Renal cortex interstitium (tissue), 11 donors: ENCODE measurements at regions not wholly inside any gene's neighbourhood (a gene's known extent, or its start where the extent isn't known, plus 50 kb on each side); places are given as distances from the start of the nearest gene placed in this dataset.

Experiments used
- DNase-seq, 11 donors: peaks; one replicate each; pipeline ENCODE4 v3.0.0-alpha.2; 2013; ENCODE audit warnings: low read depth in 9 of 11, low spot score in 4 of 11; ENCODE audit errors: extremely low read depth in 1 of 11

DNA sequence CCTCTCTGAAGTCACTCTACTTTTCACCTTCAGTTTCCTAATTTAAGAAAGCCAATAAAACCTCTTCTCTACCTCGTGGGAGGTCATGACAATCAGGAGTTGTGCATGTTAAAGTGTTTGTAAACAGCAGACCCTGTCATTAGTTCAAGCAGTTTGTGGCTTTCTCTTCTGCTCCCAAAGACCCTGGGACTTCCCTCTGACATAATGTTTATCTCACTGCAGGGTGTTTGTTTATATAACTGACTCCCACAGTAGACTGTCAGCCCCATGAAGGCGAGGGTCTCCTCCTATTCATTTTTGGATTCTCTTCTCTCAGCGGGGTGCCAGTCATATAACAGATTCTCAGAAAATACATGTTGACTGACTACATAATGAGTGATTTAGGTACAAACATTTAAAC, 360.0 kb upstream of the ZNF462 start:
- DNase-seq: no peak

DNA sequence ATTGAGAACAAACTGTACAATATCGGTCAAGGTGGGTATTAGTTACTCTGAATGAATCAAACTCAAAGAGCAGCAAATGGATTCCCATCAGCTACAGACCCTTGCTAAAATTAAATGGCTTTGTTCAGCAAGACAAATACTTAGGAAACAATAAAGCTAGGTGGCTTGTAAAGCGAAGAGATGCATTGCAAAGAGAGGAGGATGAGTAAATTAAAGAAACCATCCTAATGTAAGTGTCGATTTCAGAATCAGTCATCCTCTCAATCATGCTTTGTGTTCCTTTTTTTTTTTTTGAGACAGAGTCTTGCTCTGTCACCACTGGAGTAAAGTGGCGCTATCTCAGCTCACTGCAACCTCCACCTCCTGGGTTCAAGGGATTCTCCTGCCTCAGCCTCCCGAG, 359.2 kb upstream of the ZNF462 start:
- DNase-seq: no peak

DNA sequence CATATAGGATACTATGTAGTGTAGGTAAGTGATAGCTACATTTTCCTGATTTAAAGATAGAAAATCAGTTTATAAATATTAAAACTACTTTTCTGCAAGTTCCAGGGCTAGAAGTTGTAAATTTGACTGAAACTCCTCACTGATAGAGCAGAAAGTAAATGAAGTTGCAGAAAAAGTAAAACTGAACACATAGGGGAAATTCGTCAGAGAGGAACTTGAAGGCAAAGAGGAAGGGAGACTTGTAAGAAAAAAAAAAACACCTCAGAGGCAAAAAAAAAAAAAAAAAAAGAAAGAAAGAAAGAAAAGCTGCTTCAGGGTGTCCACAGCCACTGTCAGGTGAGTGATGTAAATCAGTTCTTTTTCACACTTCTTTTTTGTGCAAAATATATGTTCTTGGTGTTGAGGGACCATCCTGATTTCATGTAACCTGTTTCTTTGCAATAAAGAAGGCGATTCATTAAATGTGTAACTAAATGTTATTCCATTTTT, 336.2 kb upstream of the ZNF462 start:
- no peak for DNase-seq

DNA sequence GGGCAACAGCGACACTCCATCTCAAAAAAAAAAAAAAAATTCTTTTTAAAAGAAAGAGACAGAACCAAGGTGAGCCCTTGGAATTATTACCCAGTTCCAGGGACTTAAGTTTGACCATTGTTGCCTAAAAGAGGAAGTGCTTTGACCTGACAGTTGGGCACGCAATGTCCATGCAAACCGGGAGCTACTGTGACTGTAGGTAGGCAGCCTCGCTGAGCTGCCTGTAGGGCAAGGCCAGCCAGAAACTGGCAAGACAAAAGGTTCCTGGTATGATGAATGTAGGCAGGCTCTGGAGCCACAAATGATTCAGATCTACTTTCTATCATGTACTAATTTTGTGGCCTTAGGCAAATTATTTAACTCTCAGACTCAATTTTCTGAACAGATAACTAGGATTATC, 334.8 kb upstream of the ZNF462 start:
- DNase-seq: no peak

DNA sequence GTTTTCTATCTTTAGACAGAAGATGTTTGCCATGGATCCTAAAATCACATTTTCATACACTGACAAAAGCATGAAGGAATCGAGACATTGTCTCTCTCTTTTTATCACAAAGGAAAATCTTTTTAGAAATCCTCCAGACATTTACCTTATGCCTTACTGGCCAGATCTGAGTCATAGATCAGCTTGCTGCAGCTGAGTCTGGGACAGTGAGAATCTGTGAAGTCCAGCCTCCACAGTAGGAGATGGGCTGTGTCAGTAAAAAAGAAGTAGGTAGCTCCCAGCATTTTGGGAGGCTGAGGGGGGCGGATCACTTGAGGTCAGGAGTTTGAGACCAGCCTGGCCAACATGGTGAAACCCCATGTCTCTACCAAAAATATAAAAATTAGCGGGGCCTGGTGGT, 333.4 kb upstream of the ZNF462 start:
- no peak for DNase-seq

DNA sequence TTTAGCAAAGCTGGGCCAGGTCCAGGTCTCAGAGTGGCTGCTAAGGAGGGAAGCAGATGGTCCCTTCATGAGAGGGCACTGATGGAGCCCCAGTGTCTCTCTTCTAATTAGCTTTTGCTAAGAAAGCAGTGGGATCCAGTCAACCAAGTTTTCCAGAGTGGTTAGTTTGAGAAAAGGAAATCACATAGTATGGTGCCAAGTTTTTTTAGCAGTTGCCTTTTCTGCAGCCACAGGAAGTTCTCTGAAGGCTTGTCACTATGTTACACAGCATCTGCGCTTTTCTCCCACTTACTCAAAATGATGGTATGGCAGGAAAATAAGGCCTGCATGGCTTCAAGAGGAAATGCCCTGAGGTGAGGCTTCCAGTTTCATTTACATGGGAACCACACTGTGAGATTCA, 331.5 kb upstream of the ZNF462 start:
- DNase-seq: no peak

DNA sequence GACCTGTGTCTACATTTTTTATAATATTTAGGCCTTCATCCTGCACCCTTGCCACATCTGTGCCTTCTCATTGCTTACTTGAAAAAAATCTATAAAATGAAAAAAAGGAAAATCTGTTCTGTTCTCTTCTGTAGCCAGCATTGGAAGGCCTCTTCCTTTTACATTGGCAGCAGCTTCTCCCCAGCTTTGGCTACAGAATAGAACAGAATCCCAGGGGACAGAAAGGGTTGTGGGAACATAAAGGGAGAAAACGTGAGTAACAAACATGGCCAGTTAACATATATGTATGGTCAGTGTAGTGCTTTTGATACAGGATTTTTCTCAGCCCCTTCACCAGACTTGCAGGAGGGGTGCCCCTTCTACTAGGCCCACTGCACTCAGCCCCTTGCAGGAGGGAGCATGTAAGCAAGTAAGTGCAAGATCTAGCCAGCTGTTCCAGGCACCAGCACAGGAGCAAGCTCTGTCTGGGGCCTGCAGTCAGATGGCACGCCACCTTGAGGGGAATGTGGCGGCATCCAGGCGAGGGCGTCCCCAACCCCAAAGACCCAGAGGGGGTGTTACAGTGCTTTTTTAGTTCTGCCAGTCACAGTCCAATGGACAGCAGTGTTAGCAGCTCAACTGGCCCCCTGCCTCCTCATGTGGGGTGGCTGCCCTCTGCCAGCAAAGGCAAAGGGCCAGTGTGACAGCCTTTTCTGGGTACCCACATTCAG, 330.5 kb upstream of the ZNF462 start:
- DNase-seq: no peak

DNA sequence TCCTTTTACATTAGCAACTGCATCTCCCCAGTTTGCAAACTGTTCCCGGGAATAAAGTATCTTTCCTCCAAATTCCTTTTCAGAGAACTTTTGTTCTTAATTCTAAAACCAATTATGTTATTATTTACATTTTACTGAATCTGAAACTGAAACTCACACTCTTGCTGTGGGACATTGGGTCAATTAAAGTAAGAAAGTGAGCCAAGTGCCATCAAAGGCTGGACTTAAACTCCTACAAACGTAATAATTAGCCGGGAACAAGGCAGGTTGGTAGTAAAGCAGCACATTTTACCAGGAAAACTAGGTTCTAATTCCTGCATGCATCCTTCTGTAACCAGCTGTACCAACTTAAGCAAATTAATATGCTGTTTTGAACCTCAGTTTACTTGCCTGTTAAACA, 328.2 kb upstream of the ZNF462 start:
- DNase-seq: no peak

DNA sequence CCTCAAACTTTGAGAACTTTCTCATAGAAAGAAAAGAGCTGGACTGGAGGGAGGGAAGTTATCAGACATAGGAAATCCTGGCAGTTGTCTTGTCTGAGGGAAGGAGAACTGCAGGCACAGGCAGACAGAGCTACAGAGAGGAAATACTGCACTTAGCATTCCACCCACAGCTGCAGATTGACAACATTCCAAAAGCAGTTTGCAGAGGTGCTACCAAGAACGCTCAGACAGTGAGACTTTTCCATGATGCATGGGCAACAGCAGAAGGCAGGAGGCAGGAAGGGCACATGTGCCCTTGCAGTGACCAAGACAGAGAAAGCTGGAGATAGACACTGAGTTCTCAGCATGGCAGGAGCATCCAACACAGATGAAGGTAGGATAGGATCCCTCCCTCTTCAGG, 327.5 kb upstream of the ZNF462 start:
- no peak for DNase-seq

DNA sequence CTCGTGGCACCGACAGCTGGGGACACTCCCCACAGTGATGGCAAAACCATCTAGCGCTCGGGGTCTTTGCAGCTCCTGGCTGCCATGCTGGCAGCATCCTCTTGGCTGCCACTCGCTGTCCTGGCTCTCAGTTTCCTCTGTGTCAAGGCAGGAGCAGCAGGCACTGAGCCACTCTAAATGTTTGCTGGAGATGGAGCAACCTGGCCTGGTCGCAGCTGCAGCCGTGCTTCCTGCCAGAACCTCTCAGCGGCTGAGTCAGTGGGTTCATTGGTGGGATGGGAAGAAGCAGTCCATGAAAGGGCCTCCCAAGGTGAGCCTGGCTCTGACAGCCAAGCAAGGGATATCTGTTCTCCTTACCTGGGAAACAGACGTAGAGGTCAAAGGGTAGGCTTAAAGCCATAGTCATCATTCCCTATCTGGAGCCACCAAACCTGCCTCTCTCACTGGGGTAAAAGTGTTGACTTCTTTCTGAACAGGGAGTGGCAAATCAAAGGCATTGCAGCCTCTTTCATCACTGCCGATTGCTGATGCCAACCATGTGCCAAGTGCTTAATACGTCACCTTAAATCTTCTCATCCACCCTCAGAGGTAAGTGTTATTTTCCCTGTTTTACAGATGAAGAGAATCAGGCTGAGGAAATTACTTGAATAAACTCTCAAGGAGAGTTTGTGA, 304.8 kb upstream of the ZNF462 start:
- no peak for DNase-seq

DNA sequence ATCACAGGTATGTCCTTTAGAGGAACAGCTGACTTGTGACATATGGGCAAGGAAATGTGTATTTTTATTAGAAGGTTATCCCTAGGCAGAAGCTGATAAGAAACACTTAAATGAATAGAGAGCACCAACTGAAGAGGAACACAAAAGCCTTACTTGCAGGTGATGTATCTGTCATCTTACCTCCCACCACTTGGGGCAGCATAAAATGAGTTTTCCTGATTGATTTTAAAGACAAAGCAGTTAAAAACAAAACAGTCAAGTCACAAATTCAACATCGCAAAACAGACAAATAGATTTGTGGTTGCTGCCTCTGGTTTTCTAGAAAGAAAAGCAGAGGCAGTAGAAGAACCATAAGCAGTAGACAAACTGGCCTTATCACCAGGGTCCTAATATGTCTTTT, 302.4 kb upstream of the ZNF462 start:
- DNase-seq: no peak

DNA sequence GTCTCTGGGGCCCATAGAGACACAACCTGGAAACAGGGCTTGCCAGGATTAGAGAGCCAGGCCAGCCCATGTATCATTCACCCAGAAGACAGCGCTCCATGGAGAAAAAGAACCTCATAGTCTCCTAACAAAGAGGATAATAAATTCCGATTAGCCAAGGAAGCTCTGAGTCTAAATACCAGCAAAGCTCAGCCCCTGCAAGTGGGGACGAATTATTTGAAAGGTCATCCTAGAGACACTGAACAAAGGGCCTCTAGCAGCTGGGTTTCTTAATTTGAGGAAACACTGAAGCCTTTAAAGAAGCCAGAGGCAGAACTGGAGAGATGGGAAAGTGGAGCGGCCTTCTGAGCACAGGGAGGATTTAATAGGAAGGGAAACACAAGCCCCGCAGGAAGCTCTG, 287.1 kb upstream of the ZNF462 start:
- DNase-seq: peak in 5 of 11 donors; percentile 8 to 35 (median 17)

DNA sequence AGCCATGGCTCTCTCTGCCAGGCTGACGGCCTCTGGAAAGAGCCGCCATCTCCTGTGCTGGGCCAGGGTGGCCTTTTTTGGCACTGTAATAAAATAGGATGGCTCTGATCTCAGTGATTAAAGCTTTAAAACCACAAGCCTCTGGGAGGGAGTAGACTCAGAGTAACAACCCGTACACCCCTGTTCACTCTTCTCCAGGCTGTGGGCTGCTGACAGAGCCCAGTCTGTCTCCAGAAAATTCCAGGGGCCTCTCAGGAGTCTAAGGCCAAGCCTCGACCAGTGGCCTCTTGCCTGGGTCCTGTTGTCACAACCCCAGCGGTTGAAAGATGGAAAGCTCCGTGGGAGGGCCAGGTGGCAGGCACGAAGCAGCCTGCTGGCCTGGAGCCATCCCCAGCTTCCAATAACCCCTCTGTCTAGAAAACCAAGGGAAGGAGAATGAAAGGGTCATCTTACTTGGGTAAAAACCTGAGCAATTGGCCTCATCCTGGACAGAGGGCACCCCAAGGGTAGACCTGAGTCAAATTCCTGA, 286.7 kb upstream of the ZNF462 start:
- DNase-seq: no peak

DNA sequence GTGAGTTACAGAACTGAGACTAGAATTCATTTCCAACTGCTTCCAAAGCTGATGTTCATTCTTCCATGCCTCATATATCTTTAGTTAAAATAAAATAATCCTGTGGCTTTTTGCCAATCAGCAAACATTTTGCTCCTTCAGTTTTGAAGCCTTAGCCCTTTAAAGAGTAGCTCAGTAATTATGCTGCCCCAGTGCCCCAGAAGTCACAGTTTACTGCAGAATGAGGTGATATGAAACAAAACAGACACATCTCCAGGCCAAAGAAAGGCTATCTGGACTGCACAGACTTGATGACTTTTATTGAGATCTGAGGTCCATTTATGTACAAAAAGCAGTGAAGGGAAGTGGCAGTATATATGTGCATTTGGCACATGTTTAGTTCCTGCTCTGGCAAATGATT, 285.8 kb upstream of the ZNF462 start:
- DNase-seq: no peak

DNA sequence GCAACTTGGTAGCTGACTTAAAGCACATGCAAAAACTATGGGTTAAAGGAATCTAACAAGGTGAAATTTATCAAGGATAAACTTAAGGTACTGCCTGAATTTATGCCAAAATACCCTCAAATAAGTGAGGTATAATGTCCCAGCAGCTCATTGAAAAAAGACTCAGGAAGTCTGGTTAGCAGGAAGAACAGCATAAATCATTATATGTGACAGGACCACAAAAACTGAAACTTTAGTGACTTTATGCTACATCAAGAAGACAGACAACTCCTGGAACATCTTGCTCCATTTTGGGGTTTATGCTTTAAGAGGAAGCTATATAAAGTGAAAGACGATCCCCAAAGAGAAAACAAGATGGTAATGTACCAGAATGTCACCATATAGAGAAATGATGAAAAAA, 282.4 kb upstream of the ZNF462 start:
- DNase-seq: no peak

DNA sequence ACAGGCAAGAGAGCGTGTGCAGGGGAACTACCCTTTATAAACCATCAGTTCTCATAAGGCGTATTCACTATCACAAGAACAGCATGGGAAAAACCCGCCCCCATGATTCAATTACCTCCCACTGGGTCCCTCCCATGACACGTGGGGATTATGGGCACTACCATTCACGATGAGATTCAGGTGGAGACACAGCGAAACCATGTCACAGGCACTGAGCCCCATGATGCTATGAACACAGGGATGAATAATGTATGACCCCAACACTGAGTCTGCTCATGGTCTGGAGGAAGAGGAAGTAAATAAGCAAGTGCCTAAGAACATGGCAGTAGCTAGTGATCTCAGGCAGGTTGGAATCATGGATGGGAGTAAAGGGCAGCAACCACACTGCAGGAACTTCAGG, 281.0 kb upstream of the ZNF462 start:
- no peak for DNase-seq

DNA sequence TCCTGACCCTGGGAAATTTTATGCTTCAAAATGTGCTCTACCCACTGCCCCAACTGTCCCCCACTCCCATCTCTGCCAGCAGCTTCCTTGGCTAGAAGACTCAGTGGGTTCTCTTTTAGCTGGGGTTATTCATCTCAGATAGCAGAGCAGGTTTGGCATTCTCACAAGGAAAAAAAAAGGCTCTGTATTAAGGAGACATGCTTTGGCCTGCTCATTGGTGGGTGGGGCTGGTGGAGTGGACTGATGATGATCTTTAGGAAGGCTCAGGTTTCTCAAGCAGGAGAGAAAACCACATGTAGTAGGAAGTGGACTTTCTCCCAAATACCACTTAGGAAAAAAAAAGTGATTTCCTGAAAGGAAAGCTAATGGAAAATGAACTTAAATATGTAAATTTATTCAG, 279.2 kb upstream of the ZNF462 start:
- DNase-seq: no peak

DNA sequence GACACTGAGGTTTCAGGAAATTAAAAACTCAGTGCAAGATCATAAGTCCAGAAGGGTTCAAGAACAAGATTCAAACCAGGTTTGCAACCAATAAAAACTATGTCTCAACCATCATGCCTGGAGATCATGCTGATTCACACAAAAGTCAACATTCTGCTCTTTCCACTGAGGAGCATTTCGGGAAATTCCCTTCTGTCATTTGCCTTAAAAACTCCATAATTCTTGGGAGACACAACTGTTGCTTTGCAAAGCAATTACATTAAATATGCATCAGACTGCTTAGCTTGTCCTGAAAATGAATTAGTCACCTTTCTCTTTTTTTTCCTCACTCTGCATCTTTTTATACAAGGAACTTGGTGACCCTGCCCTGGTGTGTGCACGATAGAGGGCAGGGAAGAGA, 275.9 kb upstream of the ZNF462 start:
- no peak for DNase-seq

DNA sequence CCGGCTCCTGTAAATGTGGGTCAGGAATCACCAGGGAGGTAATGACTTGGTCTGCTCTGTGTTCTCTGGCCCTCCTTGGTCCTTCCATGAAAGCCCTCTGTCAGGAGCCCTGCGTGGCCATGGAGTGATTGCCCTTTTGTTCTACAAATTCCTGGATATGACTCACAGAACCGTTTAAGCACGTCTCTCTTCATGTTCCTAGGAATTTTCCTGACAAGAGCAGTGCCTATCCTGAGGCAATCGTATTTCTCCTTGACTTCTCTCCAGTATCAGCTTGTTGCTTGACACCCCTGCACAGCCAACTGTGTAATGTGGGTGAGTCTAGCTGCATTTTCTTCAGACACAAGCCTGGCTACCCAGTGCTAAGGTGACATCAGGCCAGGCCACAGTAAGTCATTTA, 274.3 kb upstream of the ZNF462 start:
- DNase-seq: no peak

DNA sequence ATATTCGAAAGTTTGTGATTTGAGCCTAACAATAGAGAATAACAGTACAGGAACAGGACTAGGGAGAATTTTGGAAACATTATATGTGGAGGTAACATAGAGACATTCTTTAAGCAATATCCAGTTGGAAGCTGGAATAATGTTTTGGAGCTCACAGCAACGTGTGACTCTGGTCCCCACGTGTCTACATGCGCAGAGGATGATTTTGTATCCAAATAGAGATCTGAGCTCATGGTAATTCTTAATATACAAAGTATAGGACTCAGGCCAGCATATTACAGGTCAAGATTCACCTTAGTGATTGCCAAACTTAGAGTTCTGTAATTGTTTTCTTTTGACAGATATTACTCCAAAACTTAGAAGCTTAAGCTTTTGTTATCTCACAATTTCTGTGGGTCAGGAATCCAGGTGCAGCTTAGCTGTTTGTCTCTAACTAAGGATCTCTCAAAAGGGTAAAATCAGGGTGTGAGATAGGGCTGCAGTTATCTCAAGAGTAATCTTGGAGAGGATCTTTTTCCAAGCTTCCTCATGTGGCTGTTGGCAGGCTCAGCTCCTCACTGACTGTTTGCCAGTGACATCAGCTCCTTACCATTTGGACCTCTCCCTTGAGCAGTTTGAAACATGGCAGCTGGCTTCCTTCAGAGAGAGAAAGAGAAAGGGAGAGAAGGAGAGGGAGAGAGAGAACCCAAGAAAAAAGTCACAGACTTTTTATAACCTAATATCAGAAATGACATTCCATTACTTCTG, 272.0 kb upstream of the ZNF462 start:
- DNase-seq: no peak
